Panc1 (cell line): ENCODE measurements at regions not wholly inside any gene's neighbourhood (a gene's known extent, or its start where the extent isn't known, plus 50 kb on each side); places are given as distances from the start of the nearest gene placed in this dataset.

Experiments used
- ATAC-seq: fragments of 200-7000 bp; cut with Tn5 transposase; 2 replicates; pipeline ENCODE4 v1.9.1; 2020; ENCODE audit warnings: mild to moderate bottlenecking, moderate library complexity
- BruUV-seq: library from RNA; stranded (reverse); fragments of 400-500 nt; replicated peaks from 2 replicates; lab custom pipeline; 2021; lab: Mats Ljungman, UMichigan
- CTCF ChIA-PET: fragments of 300-600 bp; sonication (Branson Sonifier 250); formaldehyde crosslinking; loops from one replicate; lab custom pipeline; 2022; ENCODE audit warnings: antibody characterized with exemption; lab: Charles Lee
- POLR2A ChIA-PET: fragments of 300-600 bp; sonication (Branson Sonifier 250); formaldehyde crosslinking; loops from one replicate; lab custom pipeline; 2022; ENCODE audit warnings: antibody characterized with exemption; lab: Charles Lee
- DNase-seq: peaks from one replicate; pipeline ENCODE4 v3.0.0-alpha.2; 2010; ENCODE audit warnings: low read depth, low spot score
- H3K27ac ChIP-seq: 2 replicates; pipeline ENCODE4 v1.5.1; 2011; ENCODE audit warnings: mild to moderate bottlenecking, low read length, inconsistent platforms
- H3K27me3 ChIP-seq: fragments of 200-500 bp; sonication (Bioruptor generic); 2 replicates; pipeline ENCODE4 v1.6.0; 2014; ENCODE audit warnings: low read length, inconsistent platforms; ENCODE audit not compliant: control insufficient read depth, insufficient read depth
- H3K36me3 ChIP-seq: fragments of 200-500 bp; sonication (Bioruptor generic); 2 replicates; pipeline ENCODE4 v1.5.1; 2014; ENCODE audit warnings: inconsistent platforms, mild to moderate bottlenecking, low read length, moderate library complexity; ENCODE audit not compliant: control insufficient read depth, insufficient read depth
- H3K4me1 ChIP-seq: 2 replicates; pipeline ENCODE4 v1.5.1; 2011; ENCODE audit warnings: inconsistent platforms, mild to moderate bottlenecking, low read length, moderate library complexity; ENCODE audit not compliant: control insufficient read depth, insufficient read depth
- H3K4me3 ChIP-seq, 2 experiments: 2 replicates each; pipeline ENCODE4 v1.5.1; 2011 to 2012; ENCODE audit warnings: low read depth in 2 of 2, low read length in 2 of 2, mild to moderate bottlenecking in 2 of 2, inconsistent platforms in 1 of 2, moderate library complexity in 1 of 2
- H3K9me3 ChIP-seq: fragments of 200-500 bp; sonication (Bioruptor generic); 2 replicates; pipeline ENCODE4 v1.5.1; 2014; ENCODE audit warnings: low read depth, mild to moderate bottlenecking, inconsistent platforms, low read length, moderate library complexity; ENCODE audit not compliant: control insufficient read depth, insufficient read depth
- CTCF ChIP-seq: fragments of 450-650 bp; IDR thresholded peaks from 2 replicates; pipeline ENCODE4 v1.5.1; 2017; ENCODE audit warnings: mild to moderate bottlenecking
- POLR2AphosphoS5 ChIP-seq: IDR thresholded peaks from 2 replicates; pipeline ENCODE4 v1.6.1; 2012; ENCODE audit warnings: mild to moderate bottlenecking, low read depth, low read length, moderate library complexity
- REST ChIP-seq, 2 experiments: IDR thresholded peaks; 2 replicates each; pipeline ENCODE4 v1.6.1; 2011 to 2012; ENCODE audit warnings: low read depth in 2 of 2, control low read depth in 1 of 2, low read length in 1 of 2, mild to moderate bottlenecking in 1 of 2, moderate library complexity in 1 of 2; ENCODE audit not compliant: insufficient read depth in 1 of 2
- SIN3A ChIP-seq: IDR thresholded peaks from 2 replicates; pipeline ENCODE4 v1.6.1; 2012; ENCODE audit warnings: low read depth, mild to moderate bottlenecking, low read length, moderate library complexity, borderline replicate concordance; ENCODE audit not compliant: insufficient read depth
- TCF7L2 ChIP-seq: IDR thresholded peaks from 2 replicates; pipeline ENCODE4 v1.6.1; 2011; ENCODE audit warnings: mild to moderate bottlenecking, low read depth, low read length, inconsistent platforms
- in situ Hi-C: cut with HindIII; loops from 2 replicates; pipeline ENCODE4 v1.10.0; 2016; ENCODE audit warnings: low sequenced_read_pairs, low pct_unique_long_range_greater_than_20kb
- intact Hi-C: fragments of 100-400 bp; cut with micrococcal nuclease; formaldehyde crosslinking; loops from one replicate; pipeline ENCODE4 v1.10.0; 2022; ENCODE audit not compliant: unreplicated experiment

- no peak for TF ChIP-seq SIN3A
- no peak for TF ChIP-seq TCF7L2
- no peak for TF ChIP-seq CTCF
- no peak for TF ChIP-seq POLR2AphosphoS5
- no peak for DNase-seq
- Histone ChIP-seq H3K4me1 (no peaks in the 10 kb centered on the region), H3K4me3 (no peak overlapping the region), H3K9me3 (no peaks in the 10 kb centered on the region), H3K27ac (no peak overlapping the region), H3K27me3 (peaks cover 2% of the 10 kb centered on the region; the same call in 1 of the 2 replicates), H3K36me3 (no peaks in the 10 kb centered on the region)
- no peak for ATAC-seq
- ChIA-PET CTCF (no interaction called here), POLR2A (no interaction called here)
- intact Hi-C loops = no loop called here
- BruUV-seq = no TSS peak
- in situ Hi-C loops = no loop called here
Measured at GRCh38 chr5:1959725-1960581, 77.2 kb upstream of the IRX4 start.

- Histone ChIP-seq H3K9me3 (no peaks in the 10 kb centered on the region), H3K4me3 (no peak overlapping the region), H3K27ac (no peak overlapping the region), H3K27me3 (peaks cover 2% of the 10 kb centered on the region; the same call in 1 of the 2 replicates), H3K4me1 (no peaks in the 10 kb centered on the region), H3K36me3 (no peaks in the 10 kb centered on the region)
- CTCF ChIA-PET = no interaction called here
- intact Hi-C loops = no loop called here
- TF ChIP-seq REST (IDR thresholded peaks at IDR 0.05; ENCODE audit: insufficient read depth in 1 of 2, low read depth in 2 of 2, low read length in 1 of 2) (no peak), POLR2AphosphoS5 (no peak), CTCF (no peak), SIN3A (no peak), TCF7L2 (no peak)
- BruUV-seq = no TSS peak
- ATAC-seq = no peak
- POLR2A ChIA-PET = no interaction called here
- in situ Hi-C loops = no loop called here
- no peak for DNase-seq
Measured at GRCh38 chr5:1959231-1959630, 76.5 kb upstream of the IRX4 start.
